ENCODE measurements at regions not wholly inside any gene's neighbourhood (a gene's known extent, or its start where the extent isn't known, plus 50 kb on each side); places are given as distances from the start of the nearest gene placed in this dataset.

GRCh38 chr10:44199991-44200655 is 184.8 kb downstream of the CXCL12 start:
- no peak for TF ChIP-seq CTCF (IDR thresholded peaks at IDR 0.05; ENCODE audit: low read length)
- no peak for TF ChIP-seq EZH2 (optimal IDR thresholded peaks at IDR 0.05; ENCODE audit: low read depth, low read length)
